ENCODE measurements at regions not wholly inside any gene's neighbourhood (a gene's known extent, or its start where the extent isn't known, plus 50 kb on each side); places are given as distances from the start of the nearest gene placed in this dataset.

DNA sequence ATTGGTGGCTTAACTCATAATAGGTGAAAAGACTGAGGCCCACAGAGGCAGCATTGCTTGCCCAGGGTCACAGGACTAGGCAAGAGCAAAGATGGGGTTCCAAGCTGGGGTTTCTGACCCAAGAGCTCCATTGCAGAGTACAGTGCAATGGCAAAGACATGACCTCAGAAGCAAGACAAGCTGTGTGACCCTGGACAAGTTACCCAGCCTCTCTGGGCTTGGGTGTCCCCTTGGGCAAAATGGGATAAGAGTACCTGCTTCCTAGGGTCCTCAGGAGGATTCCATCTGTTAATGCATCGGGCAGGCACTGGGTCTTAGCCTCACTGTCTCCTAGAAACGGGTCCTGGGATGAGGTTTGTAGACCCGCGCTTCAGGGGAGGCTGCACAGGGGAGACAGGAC is 111.6 kb upstream of the NCOR2 start:
- peak overlapping the region; percentile 12 for H3K9ac ChIP-seq (ENCODE audit: low read length)
- no peak overlapping the region for H3K4me3 Mint-ChIP-seq (ENCODE audit: unreplicated experiment)
- peak overlapping the region; percentile 66 for H3K27ac Mint-ChIP-seq (ENCODE audit: unreplicated experiment)
- H3K27ac ChIP-seq (ENCODE audit: low read depth, low read length): no peak overlapping the region
- H3K9me3 ChIP-seq (ENCODE audit: insufficient read depth, low read depth, low read length): no peaks in the 10 kb centered on the region
- no peak overlapping the region for H3K4me3 ChIP-seq (ENCODE audit: insufficient read depth, low read depth, low read length)
- H2AFZ ChIP-seq (ENCODE audit: low read depth, low read length): no peak overlapping the region
- H3K4me1 Mint-ChIP-seq (ENCODE audit: low read depth, unreplicated experiment): peaks cover 38% of the 10 kb centered on the region
- H3K4me1 ChIP-seq (ENCODE audit: insufficient read depth, low read length): peaks cover 61% of the 10 kb centered on the region
- no peaks in the 10 kb centered on the region for H4K20me1 ChIP-seq (ENCODE audit: insufficient read depth, low read length)
- H3K27me3 ChIP-seq (ENCODE audit: insufficient read depth, low read length): no peaks in the 10 kb centered on the region
- peak overlapping the region; percentile 37 for H3K4me2 ChIP-seq (ENCODE audit: low read length)
- TF ChIP-seq EZH2 (IDR thresholded peaks at IDR 0.05; ENCODE audit: insufficient read depth, low read length): no peak
- TF ChIP-seq, protein P1, sequence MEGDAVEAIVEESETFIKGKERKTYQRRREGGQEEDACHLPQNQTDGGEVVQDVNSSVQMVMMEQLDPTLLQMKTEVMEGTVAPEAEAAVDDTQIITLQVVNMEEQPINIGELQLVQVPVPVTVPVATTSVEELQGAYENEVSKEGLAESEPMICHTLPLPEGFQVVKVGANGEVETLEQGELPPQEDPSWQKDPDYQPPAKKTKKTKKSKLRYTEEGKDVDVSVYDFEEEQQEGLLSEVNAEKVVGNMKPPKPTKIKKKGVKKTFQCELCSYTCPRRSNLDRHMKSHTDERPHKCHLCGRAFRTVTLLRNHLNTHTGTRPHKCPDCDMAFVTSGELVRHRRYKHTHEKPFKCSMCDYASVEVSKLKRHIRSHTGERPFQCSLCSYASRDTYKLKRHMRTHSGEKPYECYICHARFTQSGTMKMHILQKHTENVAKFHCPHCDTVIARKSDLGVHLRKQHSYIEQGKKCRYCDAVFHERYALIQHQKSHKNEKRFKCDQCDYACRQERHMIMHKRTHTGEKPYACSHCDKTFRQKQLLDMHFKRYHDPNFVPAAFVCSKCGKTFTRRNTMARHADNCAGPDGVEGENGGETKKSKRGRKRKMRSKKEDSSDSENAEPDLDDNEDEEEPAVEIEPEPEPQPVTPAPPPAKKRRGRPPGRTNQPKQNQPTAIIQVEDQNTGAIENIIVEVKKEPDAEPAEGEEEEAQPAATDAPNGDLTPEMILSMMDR (IDR thresholded peaks at IDR 0.05; ENCODE audit: insufficient read depth, low read depth, low read length): no peak
- no peaks in the 10 kb centered on the region for H3K79me2 ChIP-seq (ENCODE audit: insufficient read depth, low read length)
- H3K36me3 ChIP-seq (ENCODE audit: insufficient read depth, low read length): no peaks in the 10 kb centered on the region
- DNase-seq (ENCODE audit: low read depth): no peak
- H3K9me3 Mint-ChIP-seq (ENCODE audit: unreplicated experiment): peaks cover 5% of the 10 kb centered on the region
- peaks cover 4% of the 10 kb centered on the region for H3K36me3 Mint-ChIP-seq (ENCODE audit: low read depth, unreplicated experiment)
- H3K27me3 Mint-ChIP-seq (ENCODE audit: low read depth, unreplicated experiment): no peaks in the 10 kb centered on the region
- no peak for FAIRE-seq

DNA sequence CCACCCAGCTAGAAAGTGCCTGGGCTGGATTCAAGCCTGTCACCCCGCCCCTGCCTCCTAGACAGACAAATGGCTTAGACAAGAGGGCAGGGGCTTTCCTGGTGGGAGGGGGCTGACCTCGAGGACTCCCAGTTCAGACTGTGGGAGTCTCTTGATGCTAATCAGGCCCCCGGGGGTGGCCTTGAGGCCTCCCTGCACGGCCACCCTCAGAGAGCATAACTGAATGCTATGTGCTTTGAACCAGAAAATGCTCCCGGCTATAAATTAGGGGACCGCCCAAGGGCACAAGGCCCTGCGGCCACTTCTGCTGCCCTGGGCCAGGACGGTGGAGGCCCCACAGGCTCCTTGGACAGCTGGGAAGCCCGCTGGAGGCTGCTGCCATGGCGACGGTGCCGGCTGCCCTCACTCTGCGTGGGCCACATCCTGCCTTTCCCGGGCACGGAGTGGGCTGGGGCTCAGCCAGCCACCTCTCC is 111.0 kb upstream of the NCOR2 start:
- peaks cover 5% of the 10 kb centered on the region for H3K9me3 Mint-ChIP-seq (ENCODE audit: unreplicated experiment)
- Histone ChIP-seq H3K27me3 (ENCODE audit: insufficient read depth, low read length) (no peaks in the 10 kb centered on the region), H3K79me2 (ENCODE audit: insufficient read depth, low read length) (no peaks in the 10 kb centered on the region), H2AFZ (ENCODE audit: low read depth, low read length) (no peak overlapping the region), H3K36me3 (ENCODE audit: insufficient read depth, low read length) (no peaks in the 10 kb centered on the region), H3K9ac (ENCODE audit: low read length) (no peak overlapping the region), H3K4me3 (ENCODE audit: insufficient read depth, low read depth, low read length) (no peak overlapping the region), H3K4me1 (ENCODE audit: insufficient read depth, low read length) (peaks cover 63% of the 10 kb centered on the region), H3K27ac (ENCODE audit: low read depth, low read length) (no peak overlapping the region), H3K4me2 (ENCODE audit: low read length) (peak overlapping the region; percentile 14), H3K9me3 (ENCODE audit: insufficient read depth, low read depth, low read length) (no peaks in the 10 kb centered on the region), H4K20me1 (ENCODE audit: insufficient read depth, low read length) (no peaks in the 10 kb centered on the region)
- DNase-seq (ENCODE audit: low read depth): no peak
- peaks cover 34% of the 10 kb centered on the region for H3K4me1 Mint-ChIP-seq (ENCODE audit: low read depth, unreplicated experiment)
- no peak for FAIRE-seq
- no peak for TF ChIP-seq EZH2 (IDR thresholded peaks at IDR 0.05; ENCODE audit: insufficient read depth, low read length)
- TF ChIP-seq, protein P1 (IDR thresholded peaks at IDR 0.05; ENCODE audit: insufficient read depth, low read depth, low read length): no peak
- H3K27me3 Mint-ChIP-seq (ENCODE audit: low read depth, unreplicated experiment): no peaks in the 10 kb centered on the region
- H3K4me3 Mint-ChIP-seq (ENCODE audit: unreplicated experiment): no peak overlapping the region
- no peak overlapping the region for H3K27ac Mint-ChIP-seq (ENCODE audit: unreplicated experiment)
- peaks cover 4% of the 10 kb centered on the region for H3K36me3 Mint-ChIP-seq (ENCODE audit: low read depth, unreplicated experiment)

DNA sequence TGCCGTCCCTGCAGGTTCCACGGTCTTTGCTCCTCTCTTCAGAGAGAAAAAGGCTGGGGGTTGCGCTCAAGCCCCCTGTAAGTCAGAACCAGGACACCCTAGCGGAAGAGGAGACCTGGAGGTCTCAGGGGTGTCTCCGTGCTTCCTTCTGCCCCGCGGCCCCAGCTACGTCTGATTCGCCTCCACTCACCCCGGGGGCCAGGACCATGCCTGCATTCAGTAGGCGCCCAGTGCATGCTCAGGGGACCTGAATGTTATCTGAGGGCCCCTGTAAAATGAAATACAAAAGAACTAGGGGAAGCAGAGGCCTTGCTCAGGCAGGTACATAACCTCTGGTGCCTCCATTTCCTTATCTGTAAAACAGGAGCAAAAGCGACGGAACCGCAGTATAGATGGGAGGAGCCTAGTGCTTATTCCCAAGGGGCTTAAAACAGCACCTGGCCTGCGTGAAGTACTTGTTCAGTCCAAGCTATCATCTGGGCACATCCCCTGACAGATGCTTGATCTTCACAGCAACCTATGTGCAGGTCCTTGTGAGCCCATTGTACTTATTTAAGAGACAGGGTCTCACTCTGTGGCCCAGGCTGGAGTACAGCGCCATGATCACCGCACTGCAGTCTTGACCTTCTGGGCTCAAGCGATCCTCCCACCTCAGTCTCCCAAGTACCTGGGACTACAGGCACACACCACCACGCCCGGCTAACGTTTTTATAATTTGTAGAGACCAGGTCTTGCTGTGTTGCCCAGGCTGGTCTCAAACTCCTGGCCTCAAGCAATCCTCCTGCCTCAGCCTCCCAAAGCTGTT is 110.3 kb upstream of the NCOR2 start:
- no peak overlapping the region for H3K9ac ChIP-seq (ENCODE audit: low read length)
- no peaks in the 10 kb centered on the region for H4K20me1 ChIP-seq (ENCODE audit: insufficient read depth, low read length)
- no peak for DNase-seq (ENCODE audit: low read depth)
- no peak overlapping the region for H2AFZ ChIP-seq (ENCODE audit: low read depth, low read length)
- H3K79me2 ChIP-seq (ENCODE audit: insufficient read depth, low read length): no peaks in the 10 kb centered on the region
- peaks cover 27% of the 10 kb centered on the region for H3K4me1 Mint-ChIP-seq (ENCODE audit: low read depth, unreplicated experiment)
- H3K4me3 ChIP-seq (ENCODE audit: insufficient read depth, low read depth, low read length): no peak overlapping the region
- H3K9me3 ChIP-seq (ENCODE audit: insufficient read depth, low read depth, low read length): no peaks in the 10 kb centered on the region
- H3K27ac Mint-ChIP-seq (ENCODE audit: unreplicated experiment): peak overlapping the region; percentile 62
- H3K4me3 Mint-ChIP-seq (ENCODE audit: unreplicated experiment): no peak overlapping the region
- H3K4me1 ChIP-seq (ENCODE audit: insufficient read depth, low read length): peaks cover 56% of the 10 kb centered on the region
- H3K36me3 ChIP-seq (ENCODE audit: insufficient read depth, low read length): no peaks in the 10 kb centered on the region
- no peak overlapping the region for H3K4me2 ChIP-seq (ENCODE audit: low read length)
- H3K27me3 ChIP-seq (ENCODE audit: insufficient read depth, low read length): no peaks in the 10 kb centered on the region
- peaks cover 4% of the 10 kb centered on the region for H3K36me3 Mint-ChIP-seq (ENCODE audit: low read depth, unreplicated experiment)
- TF ChIP-seq, protein P1 (IDR thresholded peaks at IDR 0.05; ENCODE audit: insufficient read depth, low read depth, low read length): no peak
- no peak for TF ChIP-seq EZH2 (IDR thresholded peaks at IDR 0.05; ENCODE audit: insufficient read depth, low read length)
- H3K27ac ChIP-seq (ENCODE audit: low read depth, low read length): no peak overlapping the region
- H3K27me3 Mint-ChIP-seq (ENCODE audit: low read depth, unreplicated experiment): no peaks in the 10 kb centered on the region
- peaks cover 5% of the 10 kb centered on the region for H3K9me3 Mint-ChIP-seq (ENCODE audit: unreplicated experiment)
- FAIRE-seq: no peak
